ENCODE measurements at regions not wholly inside any gene's neighbourhood (a gene's known extent, or its start where the extent isn't known, plus 50 kb on each side); places are given as distances from the start of the nearest gene placed in this dataset.

GRCh38 chr6:14498748-14499147 lies 381.2 kb downstream of the CD83 start:
- Histone ChIP-seq H3K27ac (no peak overlapping the region), H3K27me3 (replicated peaks) (no peaks in the 10 kb centered on the region), H3K4me3 (ENCODE audit: low read depth, low read length) (no peak overlapping the region), H3K36me3 (replicated peaks) (no peaks in the 10 kb centered on the region)
- TF ChIP-seq, protein P1, sequence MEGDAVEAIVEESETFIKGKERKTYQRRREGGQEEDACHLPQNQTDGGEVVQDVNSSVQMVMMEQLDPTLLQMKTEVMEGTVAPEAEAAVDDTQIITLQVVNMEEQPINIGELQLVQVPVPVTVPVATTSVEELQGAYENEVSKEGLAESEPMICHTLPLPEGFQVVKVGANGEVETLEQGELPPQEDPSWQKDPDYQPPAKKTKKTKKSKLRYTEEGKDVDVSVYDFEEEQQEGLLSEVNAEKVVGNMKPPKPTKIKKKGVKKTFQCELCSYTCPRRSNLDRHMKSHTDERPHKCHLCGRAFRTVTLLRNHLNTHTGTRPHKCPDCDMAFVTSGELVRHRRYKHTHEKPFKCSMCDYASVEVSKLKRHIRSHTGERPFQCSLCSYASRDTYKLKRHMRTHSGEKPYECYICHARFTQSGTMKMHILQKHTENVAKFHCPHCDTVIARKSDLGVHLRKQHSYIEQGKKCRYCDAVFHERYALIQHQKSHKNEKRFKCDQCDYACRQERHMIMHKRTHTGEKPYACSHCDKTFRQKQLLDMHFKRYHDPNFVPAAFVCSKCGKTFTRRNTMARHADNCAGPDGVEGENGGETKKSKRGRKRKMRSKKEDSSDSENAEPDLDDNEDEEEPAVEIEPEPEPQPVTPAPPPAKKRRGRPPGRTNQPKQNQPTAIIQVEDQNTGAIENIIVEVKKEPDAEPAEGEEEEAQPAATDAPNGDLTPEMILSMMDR (IDR thresholded peaks at IDR 0.05; ENCODE audit: low read depth, low read length, missing control alignments), result no peak
- in situ Hi-C loops (cut with HindIII; ENCODE audit: low pct_ligation_motif_present, low sequenced_read_pairs), result no loop called here
- no peak for DNase-seq

- in situ Hi-C loops (cut with HindIII; ENCODE audit: low pct_ligation_motif_present, low sequenced_read_pairs), result no loop called here
- no peak overlapping the region for H3K27ac ChIP-seq
Observed at GRCh38 chr6:14499309-14499708, 381.7 kb downstream of the CD83 start.

GRCh38 chr6:14499841-14500240 lies 382.3 kb downstream of the CD83 start:
- in situ Hi-C loops (cut with HindIII; ENCODE audit: low pct_ligation_motif_present, low sequenced_read_pairs), result no loop called here
- Histone ChIP-seq H3K4me3 (ENCODE audit: low read depth, low read length) (no peak overlapping the region), H3K27me3 (replicated peaks) (no peaks in the 10 kb centered on the region), H3K27ac (no peak overlapping the region), H3K36me3 (replicated peaks) (no peaks in the 10 kb centered on the region)
- TF ChIP-seq, protein P1 (IDR thresholded peaks at IDR 0.05; ENCODE audit: low read depth, low read length, missing control alignments), result no peak
- DNase-seq, result peak; percentile 79

More at GRCh38 chr6:14499309-14499708, 381.7 kb downstream of the CD83 start:
- no peak overlapping the region for H3K4me3 ChIP-seq (ENCODE audit: low read depth, low read length)
- DNase-seq, result no peak
- TF ChIP-seq, protein P1 (IDR thresholded peaks at IDR 0.05; ENCODE audit: low read depth, low read length, missing control alignments), result no peak
- no peaks in the 10 kb centered on the region for H3K36me3 ChIP-seq (replicated peaks)
- H3K27me3 ChIP-seq (replicated peaks), result no peaks in the 10 kb centered on the region

DNA sequence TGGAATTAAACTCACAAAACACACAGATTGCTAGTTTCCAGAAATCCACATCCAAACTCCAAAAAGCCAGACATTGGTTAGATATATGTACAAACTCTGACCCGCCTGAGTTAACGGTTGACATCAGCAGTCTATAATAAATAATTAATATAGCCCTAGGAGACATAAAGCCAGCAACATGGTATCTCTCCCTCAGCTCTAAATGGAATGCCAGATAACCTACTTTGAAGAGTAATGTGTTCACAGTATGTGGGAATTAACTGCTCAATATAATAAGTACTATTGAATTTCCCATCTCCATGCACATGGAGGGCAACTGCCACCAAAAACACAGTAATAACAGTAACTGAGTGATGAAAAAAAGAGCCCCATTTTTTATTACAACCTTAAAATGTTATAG lies 383.2 kb downstream of the CD83 start:
- DNase-seq, result no peak
- in situ Hi-C loops (cut with HindIII; ENCODE audit: low pct_ligation_motif_present, low sequenced_read_pairs), result no loop called here
- Histone ChIP-seq H3K27me3 (replicated peaks) (no peaks in the 10 kb centered on the region), H3K27ac (no peak overlapping the region), H3K36me3 (replicated peaks) (no peaks in the 10 kb centered on the region), H3K4me3 (ENCODE audit: low read depth, low read length) (no peak overlapping the region)
- TF ChIP-seq, protein P1 (IDR thresholded peaks at IDR 0.05; ENCODE audit: low read depth, low read length, missing control alignments), result no peak

- no peak overlapping the region for H3K27ac ChIP-seq
- TF ChIP-seq, protein P1 (IDR thresholded peaks at IDR 0.05; ENCODE audit: low read depth, low read length, missing control alignments), result no peak
- no peak overlapping the region for H3K4me3 ChIP-seq (ENCODE audit: low read depth, low read length)
- in situ Hi-C loops (cut with HindIII; ENCODE audit: low pct_ligation_motif_present, low sequenced_read_pairs), result no loop called here
- no peaks in the 10 kb centered on the region for H3K36me3 ChIP-seq (replicated peaks)
- no peak for DNase-seq
- H3K27me3 ChIP-seq (replicated peaks), result no peaks in the 10 kb centered on the region
Observed at GRCh38 chr6:14501240-14501639, 383.7 kb downstream of the CD83 start.

DNA sequence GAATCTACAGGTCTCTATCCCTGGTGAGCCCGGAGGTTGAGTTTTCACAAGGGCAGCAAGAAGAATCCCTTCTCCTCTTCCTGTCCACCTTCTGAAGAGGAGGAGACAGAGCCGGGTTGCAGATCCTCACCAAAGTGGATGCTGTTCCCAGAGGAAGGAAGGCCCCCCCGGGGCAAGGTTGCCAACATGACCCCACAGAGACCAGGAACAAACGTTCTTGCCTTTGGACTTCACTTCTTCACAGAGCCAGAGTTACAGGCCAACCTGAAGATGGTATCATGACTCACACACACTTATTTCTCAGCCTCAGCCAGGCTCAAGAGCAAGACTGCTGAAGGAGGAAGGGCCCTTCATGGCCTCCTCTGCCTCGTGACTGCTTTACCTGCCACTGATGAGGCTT lies 384.3 kb downstream of the CD83 start:
- Histone ChIP-seq H3K36me3 (replicated peaks) (no peaks in the 10 kb centered on the region), H3K27me3 (replicated peaks) (no peaks in the 10 kb centered on the region), H3K27ac (no peak overlapping the region), H3K4me3 (ENCODE audit: low read depth, low read length) (no peak overlapping the region)
- TF ChIP-seq, protein P1 (IDR thresholded peaks at IDR 0.05; ENCODE audit: low read depth, low read length, missing control alignments), result no peak
- in situ Hi-C loops (cut with HindIII; ENCODE audit: low pct_ligation_motif_present, low sequenced_read_pairs), result no loop called here
- no peak for DNase-seq
